ENCODE measurements at regions not wholly inside any gene's neighbourhood (a gene's known extent, or its start where the extent isn't known, plus 50 kb on each side); places are given as distances from the start of the nearest gene placed in this dataset.

GRCh38 chr16:86902656-86903001 lies 324.3 kb downstream of the FOXL1 start:
- DNase-seq: no peak

DNA sequence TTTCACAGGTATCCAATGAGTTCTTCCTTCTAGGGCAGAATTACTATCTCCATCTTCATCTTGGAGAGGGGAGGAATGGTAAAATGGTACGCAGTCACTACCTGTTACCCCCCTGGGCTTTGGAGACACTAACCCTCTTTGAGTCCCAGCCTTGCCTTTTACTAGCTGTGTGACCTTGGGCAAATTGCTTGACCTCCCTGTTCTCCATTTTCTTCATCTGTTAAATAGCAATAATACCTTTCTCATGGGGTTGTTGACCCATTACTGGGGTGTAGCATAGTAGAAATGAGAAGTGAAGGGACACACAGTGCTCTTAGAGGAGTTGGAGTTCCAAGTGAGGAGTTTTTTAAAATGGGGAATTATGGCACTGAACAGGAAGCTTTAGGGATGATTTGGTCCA lies 324.7 kb downstream of the FOXL1 start:
- DNase-seq: no peak

DNA sequence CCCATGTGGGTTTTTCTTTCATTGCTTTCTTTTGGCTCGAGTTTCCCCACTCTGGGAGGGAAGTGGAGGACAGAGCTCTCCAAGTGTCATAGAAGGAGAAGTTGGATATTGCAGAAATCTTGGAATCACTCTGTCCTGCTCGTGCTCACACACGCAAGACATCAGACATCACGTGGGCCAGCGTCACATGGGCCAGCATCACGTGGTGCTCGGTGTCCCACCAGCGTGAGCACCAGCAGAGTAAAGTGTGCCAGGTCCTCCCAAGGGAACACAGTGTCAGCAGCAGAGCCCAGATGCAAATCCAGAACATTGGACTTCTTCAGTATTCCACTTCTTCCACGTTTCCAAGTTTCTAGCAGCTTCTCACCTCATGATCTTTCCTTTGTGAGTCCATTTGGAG lies 327.0 kb downstream of the FOXL1 start:
- no peak for DNase-seq

DNA sequence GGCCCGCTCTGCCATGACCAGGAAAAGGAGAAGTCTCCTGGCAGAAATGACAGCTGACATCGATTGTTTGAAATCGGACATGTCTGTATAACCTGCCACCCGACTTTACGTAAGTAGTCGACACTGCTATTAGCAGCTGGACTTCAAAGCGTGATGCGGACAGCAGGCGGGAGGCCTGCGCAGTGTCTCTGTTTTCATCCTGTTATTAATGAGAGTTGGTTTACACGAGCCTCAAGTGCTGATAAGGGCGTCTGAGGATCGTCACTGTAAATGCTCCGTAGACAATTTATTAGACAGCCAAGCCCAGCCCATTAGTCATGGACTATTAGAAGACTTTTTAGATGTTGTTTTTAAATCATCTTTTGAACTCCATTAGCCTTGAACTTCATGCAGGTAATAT lies 328.3 kb downstream of the FOXL1 start:
- DNase-seq: no peak

GRCh38 chr16:86909359-86910160 lies 331.2 kb downstream of the FOXL1 start:
- no peak for DNase-seq

DNA sequence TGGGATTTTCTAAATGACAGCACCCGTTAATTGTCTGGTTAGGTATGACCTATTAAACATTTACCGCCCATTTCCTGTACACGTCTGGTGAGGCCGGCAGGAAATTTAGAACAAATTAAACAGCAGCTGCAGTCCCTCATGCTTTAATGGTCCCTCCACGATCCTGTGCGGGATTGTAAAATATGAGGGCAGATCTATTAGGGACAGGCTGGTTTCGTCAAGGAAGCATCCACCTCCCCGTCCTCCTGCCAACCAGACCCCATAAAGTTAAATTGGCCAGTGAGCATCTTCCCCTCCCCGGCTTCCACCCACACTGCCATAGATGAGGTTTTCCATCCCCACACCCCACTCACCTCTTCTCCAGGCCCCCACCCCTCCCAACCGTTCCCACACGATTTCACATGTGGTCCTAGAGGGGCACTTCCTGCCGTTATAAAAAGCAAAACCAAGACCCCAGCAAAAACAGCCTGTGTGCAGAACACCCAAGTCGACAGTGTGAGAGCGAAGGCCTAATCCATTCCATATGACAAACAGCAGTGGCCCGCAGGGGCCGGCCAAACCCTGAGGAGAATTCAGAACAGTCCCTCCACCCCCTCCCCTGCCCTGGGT lies 331.9 kb downstream of the FOXL1 start:
- DNase-seq: no peak

DNA sequence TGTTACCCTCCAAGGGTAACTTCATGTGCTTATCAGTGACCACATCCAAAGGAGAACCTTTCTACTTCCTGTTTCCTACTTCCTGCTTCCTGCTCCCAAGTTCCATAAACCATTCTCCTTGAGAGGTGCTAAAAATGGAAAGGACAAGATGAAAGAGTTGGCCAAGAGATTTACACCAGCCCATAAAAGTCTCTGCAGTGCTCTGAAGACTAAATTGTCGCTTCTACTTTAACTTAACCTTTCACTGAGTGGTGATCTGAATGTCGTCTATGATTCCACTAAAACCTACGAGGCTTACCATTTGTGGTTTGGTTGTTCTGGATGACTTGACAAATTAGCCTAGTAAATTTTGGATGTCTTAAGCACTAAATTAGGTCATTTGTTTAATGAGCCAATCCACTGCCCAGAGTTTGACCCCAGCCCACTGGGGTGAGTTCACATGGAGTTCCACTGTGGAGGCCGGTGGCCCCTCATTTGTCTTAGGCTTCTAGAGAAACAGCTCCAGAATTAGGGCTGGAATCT lies 333.1 kb downstream of the FOXL1 start:
- DNase-seq: no peak

- DNase-seq: no peak
These were observed 335.5 kb downstream of the FOXL1 start for GRCh38 chr16:86913886-86914285.

DNA sequence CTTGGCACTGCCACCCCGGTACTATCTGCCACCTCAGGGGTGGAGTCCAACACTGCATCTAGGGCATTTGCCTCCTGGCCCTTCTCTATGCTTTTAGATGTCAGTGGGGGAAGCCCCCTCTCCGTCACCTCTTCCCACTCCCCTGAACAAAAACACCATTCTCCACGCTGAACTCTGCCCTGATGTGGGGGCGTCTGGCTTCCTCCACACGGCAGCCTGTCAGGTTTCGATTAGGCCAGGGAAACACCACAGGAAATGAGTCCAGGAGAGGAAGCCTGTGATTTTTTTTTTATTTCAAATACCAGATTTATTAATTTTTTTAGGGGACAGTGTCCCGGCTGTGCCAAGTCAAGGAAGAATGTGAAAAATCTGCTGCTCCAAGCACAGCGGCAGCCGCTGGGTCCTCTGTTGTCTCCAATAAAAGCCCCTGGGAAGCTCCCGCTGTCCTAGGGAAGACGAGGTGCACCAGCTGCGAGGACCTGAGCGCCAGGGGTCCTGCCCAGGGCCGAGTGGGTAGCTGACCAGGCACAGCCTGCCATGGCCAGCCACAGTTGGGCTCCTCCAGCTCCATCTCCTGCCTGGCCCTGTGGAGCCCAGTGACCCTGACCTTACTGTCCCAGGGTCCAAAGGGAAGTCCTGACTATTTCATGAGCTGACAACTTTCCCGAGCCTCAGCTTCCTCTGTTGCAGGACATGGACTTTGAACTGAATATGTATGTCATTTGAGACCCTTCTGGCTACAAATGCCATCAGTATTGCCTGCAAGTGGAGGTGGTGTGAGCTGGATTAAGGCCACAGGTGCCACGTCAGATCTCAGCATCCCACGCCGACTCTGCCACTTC lies 336.7 kb downstream of the FOXL1 start:
- no peak for DNase-seq

DNA sequence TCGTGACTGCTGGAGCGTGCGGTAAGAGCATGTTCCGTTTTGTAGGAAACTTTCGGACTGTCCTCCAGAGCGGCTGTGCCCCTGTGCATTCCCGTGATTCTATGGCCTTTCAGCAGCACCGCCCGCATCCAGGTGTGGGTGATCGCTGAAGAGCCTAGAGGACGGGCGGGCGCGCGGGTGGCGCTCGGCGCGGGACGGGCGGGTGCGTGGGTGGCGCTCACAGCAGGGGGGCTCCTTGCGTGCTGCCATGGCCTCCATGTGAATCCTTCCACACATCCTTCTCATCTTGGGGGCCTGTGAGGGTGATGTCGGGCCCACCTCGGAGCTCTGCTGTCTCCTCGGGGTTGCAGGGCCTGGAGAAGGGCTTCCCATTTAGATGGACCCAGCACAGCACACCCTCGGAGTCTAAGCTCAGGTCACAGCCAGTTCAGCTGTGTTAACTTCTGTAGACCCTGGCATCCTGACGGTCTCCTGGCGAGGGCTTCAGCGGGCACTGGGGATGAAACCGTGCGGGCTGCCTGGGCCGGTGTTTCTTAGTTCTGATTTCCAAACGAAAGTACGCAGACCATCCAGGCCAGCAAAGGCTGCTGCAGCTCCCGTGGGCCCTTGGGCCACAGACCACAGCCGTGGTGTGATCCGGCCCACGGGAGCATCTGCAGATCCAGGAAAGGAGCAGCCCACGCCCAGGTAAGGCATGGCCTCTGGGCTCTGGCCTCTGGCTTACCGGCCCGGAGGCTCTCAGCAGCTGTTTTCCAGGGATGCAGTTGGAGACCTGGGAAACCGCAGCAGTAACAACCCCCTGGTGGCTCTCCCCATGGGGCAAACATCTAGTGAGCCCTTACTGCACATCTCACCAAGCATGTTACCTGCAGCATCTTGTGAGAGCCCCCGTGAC lies 339.4 kb downstream of the FOXL1 start:
- DNase-seq: no peak

DNA sequence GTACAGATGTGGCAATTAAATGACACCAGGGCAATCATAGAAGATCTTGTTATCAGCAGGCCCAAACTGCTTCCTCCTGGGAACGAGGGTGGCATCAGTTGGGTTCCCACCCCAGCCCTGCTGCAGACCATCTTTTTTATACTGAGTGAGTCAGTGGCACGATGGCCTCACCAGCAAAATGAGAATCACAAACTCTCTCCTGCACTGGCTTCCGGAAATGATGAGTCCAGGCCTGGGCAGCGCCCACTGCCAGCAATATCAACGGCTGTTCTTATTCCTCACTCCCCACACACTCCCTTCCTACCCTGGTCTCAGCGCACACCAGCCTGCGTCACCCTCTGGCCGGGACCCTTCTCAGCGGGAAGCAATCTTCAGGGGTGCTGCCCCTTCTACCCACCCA lies 340.3 kb downstream of the FOXL1 start:
- DNase-seq: no peak

GRCh38 chr16:86919078-86919477 lies 340.7 kb downstream of the FOXL1 start:
- DNase-seq: no peak

DNA sequence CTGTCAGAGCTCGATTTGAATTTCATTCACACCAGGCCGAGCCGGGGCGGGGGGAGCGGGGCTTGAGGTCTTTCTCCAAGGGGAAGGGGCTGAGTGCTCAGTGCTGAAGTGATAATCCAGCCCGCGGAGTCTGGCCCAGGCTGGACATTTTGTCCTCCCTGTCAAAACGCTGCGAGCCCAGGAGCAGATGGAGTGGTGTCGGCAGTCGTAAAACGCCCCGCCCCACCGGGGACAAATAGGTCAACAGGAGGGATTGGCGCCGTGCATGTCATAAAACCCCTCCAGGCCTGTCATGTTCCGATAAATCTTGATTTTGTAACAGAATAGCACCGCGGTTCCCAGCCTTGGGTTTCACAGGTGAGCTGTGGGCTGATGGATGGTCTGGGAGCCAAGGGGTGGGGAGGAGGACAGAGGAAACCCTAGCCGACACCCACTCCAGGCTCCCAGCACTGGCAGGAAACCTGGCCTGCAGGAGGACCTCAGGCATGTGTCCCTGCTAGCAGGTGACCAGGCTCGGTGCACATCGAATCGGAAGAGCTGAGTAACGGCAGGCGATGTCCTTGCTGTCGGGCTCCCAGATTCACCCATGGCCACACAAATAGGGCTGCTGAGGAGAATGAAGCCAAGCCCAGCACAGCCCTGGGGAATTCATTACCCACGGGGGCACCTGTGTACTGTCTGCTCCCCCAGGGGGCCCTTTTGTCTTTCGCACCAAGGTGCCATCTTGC lies 341.4 kb downstream of the FOXL1 start:
- no peak for DNase-seq

- no peak for DNase-seq
These were observed 342.9 kb downstream of the FOXL1 start for GRCh38 chr16:86921289-86921688.

GRCh38 chr16:86922311-86922710 lies 344.0 kb downstream of the FOXL1 start:
- no peak for DNase-seq

DNA sequence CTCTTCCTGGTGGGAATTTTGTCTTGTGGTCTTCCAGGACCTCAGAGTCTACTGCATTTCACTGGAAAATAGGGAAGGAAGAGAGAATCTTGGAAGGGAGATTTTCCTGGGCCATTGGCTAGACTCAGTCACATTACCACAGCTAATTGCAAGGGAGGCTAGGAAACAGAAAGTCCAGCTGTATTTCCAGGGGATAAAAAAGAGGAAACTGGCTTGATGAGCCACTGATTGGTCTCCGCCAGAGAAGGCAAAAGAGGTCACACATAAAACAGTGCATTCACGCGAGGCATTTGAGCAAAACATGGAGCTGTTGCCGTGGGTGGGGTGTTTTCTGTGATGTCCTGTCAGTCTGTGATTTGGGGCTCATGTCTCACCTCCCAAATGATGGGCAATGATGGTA lies 345.3 kb downstream of the FOXL1 start:
- no peak for DNase-seq

DNA sequence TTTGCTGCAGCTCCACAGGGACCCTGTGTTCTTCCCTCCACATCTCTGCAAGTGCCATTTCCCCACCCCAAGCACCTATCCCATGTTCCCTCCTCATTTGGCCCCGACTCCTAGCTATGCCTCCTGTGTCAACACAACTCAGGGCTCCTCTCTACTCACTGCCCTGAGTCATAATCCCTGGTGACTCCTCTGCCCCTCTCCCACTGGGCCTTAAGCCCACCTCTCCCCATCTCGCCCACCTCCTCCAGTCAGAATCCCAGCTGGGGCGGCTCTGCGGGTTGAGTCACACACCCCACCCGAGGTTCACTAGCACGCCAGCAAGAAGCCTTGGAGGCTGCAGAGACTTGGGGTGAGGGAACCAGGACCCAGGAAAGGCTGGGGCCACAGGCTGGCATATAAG lies 346.2 kb downstream of the FOXL1 start:
- DNase-seq: no peak

DNA sequence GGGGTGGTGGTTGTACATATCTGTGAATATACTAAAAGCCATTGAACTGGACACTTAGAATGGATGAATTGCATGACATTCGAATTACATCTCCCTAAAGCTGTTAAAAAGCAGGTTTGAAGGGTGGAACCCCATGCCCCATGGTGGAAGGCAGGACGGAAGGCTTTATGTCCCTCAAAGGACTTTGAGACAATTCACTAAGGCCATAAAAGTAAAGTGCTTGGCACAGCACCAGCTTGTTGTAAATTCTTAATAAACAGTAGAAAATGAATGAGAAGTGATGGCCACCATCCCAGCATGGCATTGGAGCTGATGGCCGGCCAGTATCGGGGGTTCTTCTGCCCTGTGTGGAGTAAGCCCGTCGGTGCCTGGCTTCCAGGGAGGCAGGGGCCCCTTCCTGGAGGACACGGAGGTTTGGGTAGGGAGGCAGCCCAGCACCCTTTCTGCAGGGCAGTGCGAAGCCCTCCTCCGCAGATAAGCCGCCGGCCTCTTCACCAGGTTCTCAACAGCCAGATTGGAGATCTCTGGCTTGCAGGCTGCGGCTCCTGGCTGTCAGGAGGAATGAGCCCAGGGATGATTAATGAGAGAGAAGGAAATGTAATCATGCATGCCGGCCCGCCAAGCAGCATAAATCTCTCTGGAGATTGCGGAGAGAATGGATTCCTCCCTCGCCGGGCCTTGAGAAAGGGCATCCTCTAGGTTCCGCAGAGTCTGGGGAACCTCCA lies 346.9 kb downstream of the FOXL1 start:
- no peak for DNase-seq

DNA sequence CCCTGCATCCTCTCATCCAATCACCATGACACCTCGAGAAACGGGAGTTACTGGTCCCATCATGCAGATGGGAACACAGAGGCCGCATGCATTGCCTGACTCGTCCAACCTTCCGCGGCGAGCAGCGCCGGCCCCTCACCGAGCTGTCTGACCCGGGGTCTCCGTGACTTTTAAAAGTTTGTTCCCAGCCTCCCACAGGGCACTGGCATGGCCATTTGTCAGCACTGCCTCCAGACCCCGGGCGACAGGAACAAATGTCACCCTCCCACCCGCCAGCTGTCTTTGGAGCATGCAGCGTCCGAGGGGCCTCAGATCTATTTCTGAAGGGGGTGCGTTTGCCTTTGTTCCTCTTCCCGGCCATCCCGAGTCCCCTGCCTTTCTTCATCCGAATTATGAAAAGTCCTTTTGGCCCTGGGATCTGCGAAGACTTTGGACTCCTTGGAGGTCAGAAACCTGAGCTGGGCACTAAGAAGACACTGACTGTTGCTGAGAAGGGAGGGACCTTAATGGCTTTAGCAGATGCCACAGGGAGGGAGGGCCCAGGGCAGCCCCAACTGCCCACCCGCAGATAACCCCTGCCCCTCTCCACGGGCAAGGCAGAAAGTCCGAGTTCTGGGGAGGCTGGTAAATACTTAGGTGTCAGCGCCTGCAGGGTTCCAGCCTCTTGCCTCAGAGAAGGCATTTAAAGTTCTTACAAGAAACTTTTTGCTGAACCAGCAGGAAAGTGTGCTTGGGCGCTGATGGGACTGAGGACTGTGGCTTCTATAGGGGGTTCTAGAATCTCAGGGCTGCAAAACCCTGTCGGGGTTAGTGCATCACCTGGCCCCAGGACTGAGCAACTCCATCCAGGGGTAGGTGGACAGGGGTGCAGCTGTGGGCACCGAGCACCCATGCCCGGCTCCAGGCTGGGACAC lies 348.1 kb downstream of the FOXL1 start:
- no peak for DNase-seq

All from anterior cingulate cortex (tissue), 58 donors.